ENCODE measurements at regions not wholly inside any gene's neighbourhood (a gene's known extent, or its start where the extent isn't known, plus 50 kb on each side); places are given as distances from the start of the nearest gene placed in this dataset.

DNA sequence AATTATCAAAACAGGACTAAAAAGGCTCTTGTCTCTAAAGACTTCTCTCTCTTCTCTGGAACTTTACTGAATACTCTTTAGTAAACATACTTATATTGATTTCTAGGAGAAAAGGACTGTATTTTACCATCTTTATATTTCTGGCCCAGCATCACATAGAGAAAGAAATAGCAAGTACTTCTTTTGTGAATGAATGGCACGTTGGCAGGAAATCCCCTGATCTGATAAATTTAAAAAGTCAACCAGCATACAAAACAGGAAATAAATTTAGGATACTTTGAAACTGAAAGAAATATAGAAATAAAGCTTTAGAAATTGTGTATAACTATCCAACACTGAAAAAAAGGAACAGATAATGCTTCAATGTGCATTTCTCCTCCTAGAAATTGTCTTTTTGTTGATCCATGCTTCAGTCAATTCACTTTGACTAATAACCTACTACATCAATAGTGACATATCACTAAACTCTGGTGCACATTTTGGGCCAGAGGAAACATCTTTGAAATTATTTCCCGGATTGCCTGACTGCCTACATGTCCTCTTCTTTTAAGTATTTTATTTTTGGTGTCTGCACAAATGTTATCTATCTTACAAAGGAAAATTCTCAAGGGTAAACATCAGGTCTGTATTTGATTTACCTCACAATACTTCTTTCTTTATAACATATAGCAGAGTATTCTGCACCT is 183.5 kb upstream of the FSTL5 start:
- TF ChIP-seq, protein P1, sequence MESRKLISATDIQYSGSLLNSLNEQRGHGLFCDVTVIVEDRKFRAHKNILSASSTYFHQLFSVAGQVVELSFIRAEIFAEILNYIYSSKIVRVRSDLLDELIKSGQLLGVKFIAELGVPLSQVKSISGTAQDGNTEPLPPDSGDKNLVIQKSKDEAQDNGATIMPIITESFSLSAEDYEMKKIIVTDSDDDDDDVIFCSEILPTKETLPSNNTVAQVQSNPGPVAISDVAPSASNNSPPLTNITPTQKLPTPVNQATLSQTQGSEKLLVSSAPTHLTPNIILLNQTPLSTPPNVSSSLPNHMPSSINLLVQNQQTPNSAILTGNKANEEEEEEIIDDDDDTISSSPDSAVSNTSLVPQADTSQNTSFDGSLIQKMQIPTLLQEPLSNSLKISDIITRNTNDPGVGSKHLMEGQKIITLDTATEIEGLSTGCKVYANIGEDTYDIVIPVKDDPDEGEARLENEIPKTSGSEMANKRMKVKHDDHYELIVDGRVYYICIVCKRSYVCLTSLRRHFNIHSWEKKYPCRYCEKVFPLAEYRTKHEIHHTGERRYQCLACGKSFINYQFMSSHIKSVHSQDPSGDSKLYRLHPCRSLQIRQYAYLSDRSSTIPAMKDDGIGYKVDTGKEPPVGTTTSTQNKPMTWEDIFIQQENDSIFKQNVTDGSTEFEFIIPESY (IDR thresholded peaks at IDR 0.05): no peak
- no peak for TF ChIP-seq TBL1XR1 (IDR thresholded peaks at IDR 0.05; ENCODE audit: low read depth, low read length)
- no peak for TF ChIP-seq NFIC (IDR thresholded peaks at IDR 0.05; ENCODE audit: low read depth, low read length)
- TF ChIP-seq, protein P2, sequence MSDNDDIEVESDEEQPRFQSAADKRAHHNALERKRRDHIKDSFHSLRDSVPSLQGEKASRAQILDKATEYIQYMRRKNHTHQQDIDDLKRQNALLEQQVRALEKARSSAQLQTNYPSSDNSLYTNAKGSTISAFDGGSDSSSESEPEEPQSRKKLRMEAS (IDR thresholded peaks at IDR 0.05; ENCODE audit: low read depth, low read length): no peak
- TF ChIP-seq, protein P3, sequence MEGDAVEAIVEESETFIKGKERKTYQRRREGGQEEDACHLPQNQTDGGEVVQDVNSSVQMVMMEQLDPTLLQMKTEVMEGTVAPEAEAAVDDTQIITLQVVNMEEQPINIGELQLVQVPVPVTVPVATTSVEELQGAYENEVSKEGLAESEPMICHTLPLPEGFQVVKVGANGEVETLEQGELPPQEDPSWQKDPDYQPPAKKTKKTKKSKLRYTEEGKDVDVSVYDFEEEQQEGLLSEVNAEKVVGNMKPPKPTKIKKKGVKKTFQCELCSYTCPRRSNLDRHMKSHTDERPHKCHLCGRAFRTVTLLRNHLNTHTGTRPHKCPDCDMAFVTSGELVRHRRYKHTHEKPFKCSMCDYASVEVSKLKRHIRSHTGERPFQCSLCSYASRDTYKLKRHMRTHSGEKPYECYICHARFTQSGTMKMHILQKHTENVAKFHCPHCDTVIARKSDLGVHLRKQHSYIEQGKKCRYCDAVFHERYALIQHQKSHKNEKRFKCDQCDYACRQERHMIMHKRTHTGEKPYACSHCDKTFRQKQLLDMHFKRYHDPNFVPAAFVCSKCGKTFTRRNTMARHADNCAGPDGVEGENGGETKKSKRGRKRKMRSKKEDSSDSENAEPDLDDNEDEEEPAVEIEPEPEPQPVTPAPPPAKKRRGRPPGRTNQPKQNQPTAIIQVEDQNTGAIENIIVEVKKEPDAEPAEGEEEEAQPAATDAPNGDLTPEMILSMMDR (IDR thresholded peaks at IDR 0.05 in 2 of 3, conservative IDR thresholded peaks at IDR 0.05 in 1 of 3; ENCODE audit: control insufficient read depth in 2 of 3, extremely low read depth in 1 of 3, insufficient read depth in 1 of 3, low read depth in 3 of 3, low read length in 3 of 3): no peak
- no peak for TF ChIP-seq SIN3A (IDR thresholded peaks at IDR 0.05; ENCODE audit: low read depth, low read length)
- TF ChIP-seq ZNF622 (IDR thresholded peaks at IDR 0.05): no peak
- TF ChIP-seq POLR2AphosphoS5 (IDR thresholded peaks at IDR 0.05; ENCODE audit: low read length): no peak
- TF ChIP-seq RFX5 (IDR thresholded peaks at IDR 0.05; ENCODE audit: low read depth, low read length): no peak

All from GM12878 (cell line).